ENCODE measurements at regions not wholly inside any gene's neighbourhood (a gene's known extent, or its start where the extent isn't known, plus 50 kb on each side); places are given as distances from the start of the nearest gene placed in this dataset.

GRCh38 chr6:165753506-165753905, 90.5 kb upstream of the PDE10A start:
- Histone ChIP-seq H3K4me3 (ENCODE audit: low read length in 2 of 2) (no peak overlapping the region), H3K27ac (ENCODE audit: low read length) (no peak overlapping the region), H3K9me3 (ENCODE audit: control insufficient read depth in 2 of 2, low read length in 2 of 2) (peaks cover 0 to 3% of the 10 kb centered on the region in 2 donors), H3K27me3 (ENCODE audit: control insufficient read depth in 1 of 2, insufficient read depth in 2 of 2, low read length in 2 of 2) (no peaks in the 10 kb centered on the region), H3K36me3 (ENCODE audit: control insufficient read depth in 2 of 2, insufficient read depth in 2 of 2, low read length in 2 of 2) (no peaks in the 10 kb centered on the region), H3K4me1 (ENCODE audit: control insufficient read depth, insufficient read depth, low read length) (peaks cover 2% of the 10 kb centered on the region), H3K9ac (ENCODE audit: low read length in 2 of 2) (no peak overlapping the region)

GRCh38 chr6:165752451-165752850, 89.4 kb upstream of the PDE10A start:
- H3K9ac ChIP-seq (ENCODE audit: low read length in 2 of 2), result no peak overlapping the region
- H3K27ac ChIP-seq (ENCODE audit: low read length), result no peak overlapping the region
- no peak overlapping the region for H3K4me3 ChIP-seq (ENCODE audit: low read length in 2 of 2)
- H3K9me3 ChIP-seq (ENCODE audit: control insufficient read depth in 2 of 2, low read length in 2 of 2), result peaks cover 0 to 3% of the 10 kb centered on the region in 2 donors
- no peaks in the 10 kb centered on the region for H3K36me3 ChIP-seq (ENCODE audit: control insufficient read depth in 2 of 2, insufficient read depth in 2 of 2, low read length in 2 of 2)
- peaks cover 6% of the 10 kb centered on the region for H3K4me1 ChIP-seq (ENCODE audit: control insufficient read depth, insufficient read depth, low read length)
- H3K27me3 ChIP-seq (ENCODE audit: control insufficient read depth in 1 of 2, insufficient read depth in 2 of 2, low read length in 2 of 2), result no peaks in the 10 kb centered on the region

- Histone ChIP-seq H3K4me1 (ENCODE audit: control insufficient read depth, insufficient read depth, low read length) (peaks cover 6% of the 10 kb centered on the region), H3K9me3 (ENCODE audit: control insufficient read depth in 2 of 2, low read length in 2 of 2) (peaks cover 0 to 3% of the 10 kb centered on the region in 2 donors), H3K9ac (ENCODE audit: low read length in 2 of 2) (no peak overlapping the region), H3K4me3 (ENCODE audit: low read length in 2 of 2) (no peak overlapping the region), H3K27me3 (ENCODE audit: control insufficient read depth in 1 of 2, insufficient read depth in 2 of 2, low read length in 2 of 2) (peaks cover under 1% of the 10 kb centered on the region in 2 donors), H3K36me3 (ENCODE audit: control insufficient read depth in 2 of 2, insufficient read depth in 2 of 2, low read length in 2 of 2) (no peaks in the 10 kb centered on the region), H3K27ac (ENCODE audit: low read length) (no peak overlapping the region)
These were observed 88.4 kb upstream of the PDE10A start for GRCh38 chr6:165751486-165751885.

- Histone ChIP-seq H3K27me3 (ENCODE audit: control insufficient read depth in 1 of 2, insufficient read depth in 2 of 2, low read length in 2 of 2) (peaks cover 2 to 6% of the 10 kb centered on the region in 2 donors), H3K27ac (ENCODE audit: low read length) (no peak overlapping the region), H3K9ac (ENCODE audit: low read length in 2 of 2) (no peak overlapping the region), H3K36me3 (ENCODE audit: control insufficient read depth in 2 of 2, insufficient read depth in 2 of 2, low read length in 2 of 2) (no peaks in the 10 kb centered on the region), H3K4me3 (ENCODE audit: low read length in 2 of 2) (no peak overlapping the region), H3K9me3 (ENCODE audit: control insufficient read depth in 2 of 2, low read length in 2 of 2) (peaks cover 0 to 3% of the 10 kb centered on the region in 2 donors), H3K4me1 (ENCODE audit: control insufficient read depth, insufficient read depth, low read length) (peaks cover 8% of the 10 kb centered on the region)
These were observed 86.1 kb upstream of the PDE10A start for GRCh38 chr6:165749163-165749562.

GRCh38 chr6:165748390-165748789, 85.3 kb upstream of the PDE10A start:
- Histone ChIP-seq H3K9ac (ENCODE audit: low read length in 2 of 2) (no peak overlapping the region), H3K27ac (ENCODE audit: low read length) (no peak overlapping the region)

GRCh38 chr6:165747963-165748362, 84.9 kb upstream of the PDE10A start:
- Histone ChIP-seq H3K27me3 (ENCODE audit: control insufficient read depth in 1 of 2, insufficient read depth in 2 of 2, low read length in 2 of 2) (peaks cover 2 to 10% of the 10 kb centered on the region in 2 donors), H3K4me3 (ENCODE audit: low read length in 2 of 2) (no peak overlapping the region), H3K9me3 (ENCODE audit: control insufficient read depth in 2 of 2, low read length in 2 of 2) (peaks cover 0 to 3% of the 10 kb centered on the region in 2 donors), H3K36me3 (ENCODE audit: control insufficient read depth in 2 of 2, insufficient read depth in 2 of 2, low read length in 2 of 2) (no peaks in the 10 kb centered on the region), H3K27ac (ENCODE audit: low read length) (no peak overlapping the region), H3K4me1 (ENCODE audit: control insufficient read depth, insufficient read depth, low read length) (peaks cover 8% of the 10 kb centered on the region), H3K9ac (ENCODE audit: low read length in 2 of 2) (no peak overlapping the region)

More at GRCh38 chr6:165748390-165748789, 85.3 kb upstream of the PDE10A start:
- Histone ChIP-seq H3K4me3 (ENCODE audit: low read length in 2 of 2) (no peak overlapping the region), H3K9me3 (ENCODE audit: control insufficient read depth in 2 of 2, low read length in 2 of 2) (peaks cover 0 to 3% of the 10 kb centered on the region in 2 donors), H3K36me3 (ENCODE audit: control insufficient read depth in 2 of 2, insufficient read depth in 2 of 2, low read length in 2 of 2) (no peaks in the 10 kb centered on the region), H3K27me3 (ENCODE audit: control insufficient read depth in 1 of 2, insufficient read depth in 2 of 2, low read length in 2 of 2) (peaks cover 2 to 10% of the 10 kb centered on the region in 2 donors), H3K4me1 (ENCODE audit: control insufficient read depth, insufficient read depth, low read length) (peaks cover 8% of the 10 kb centered on the region)

GRCh38 chr6:165746331-165746730, 83.3 kb upstream of the PDE10A start:
- Histone ChIP-seq H3K4me1 (ENCODE audit: control insufficient read depth, insufficient read depth, low read length) (peaks cover 8% of the 10 kb centered on the region), H3K36me3 (ENCODE audit: control insufficient read depth in 2 of 2, insufficient read depth in 2 of 2, low read length in 2 of 2) (no peaks in the 10 kb centered on the region), H3K27me3 (ENCODE audit: control insufficient read depth in 1 of 2, insufficient read depth in 2 of 2, low read length in 2 of 2) (peaks cover 2 to 10% of the 10 kb centered on the region in 2 donors), H3K9ac (ENCODE audit: low read length in 2 of 2) (no peak overlapping the region), H3K4me3 (ENCODE audit: low read length in 2 of 2) (no peak overlapping the region), H3K27ac (ENCODE audit: low read length) (no peak overlapping the region), H3K9me3 (ENCODE audit: control insufficient read depth in 2 of 2, low read length in 2 of 2) (peaks cover 0 to 3% of the 10 kb centered on the region in 2 donors)

- Histone ChIP-seq H3K27ac (ENCODE audit: low read length) (no peak overlapping the region), H3K36me3 (ENCODE audit: control insufficient read depth in 2 of 2, insufficient read depth in 2 of 2, low read length in 2 of 2) (no peaks in the 10 kb centered on the region)
These were observed 82.5 kb upstream of the PDE10A start for GRCh38 chr6:165745492-165745891.

GRCh38 chr6:165744555-165745228, 81.7 kb upstream of the PDE10A start:
- Histone ChIP-seq H3K27me3 (ENCODE audit: control insufficient read depth in 1 of 2, insufficient read depth in 2 of 2, low read length in 2 of 2) (peaks cover 2 to 10% of the 10 kb centered on the region in 2 donors), H3K36me3 (ENCODE audit: control insufficient read depth in 2 of 2, insufficient read depth in 2 of 2, low read length in 2 of 2) (no peaks in the 10 kb centered on the region), H3K4me3 (ENCODE audit: low read length in 2 of 2) (no peak overlapping the region), H3K4me1 (ENCODE audit: control insufficient read depth, insufficient read depth, low read length) (peaks cover 8% of the 10 kb centered on the region), H3K9me3 (ENCODE audit: control insufficient read depth in 2 of 2, low read length in 2 of 2) (peaks cover 0 to 3% of the 10 kb centered on the region in 2 donors), H3K27ac (ENCODE audit: low read length) (no peak overlapping the region), H3K9ac (ENCODE audit: low read length in 2 of 2) (no peak overlapping the region)

More at GRCh38 chr6:165745492-165745891, 82.5 kb upstream of the PDE10A start:
- Histone ChIP-seq H3K9me3 (ENCODE audit: control insufficient read depth in 2 of 2, low read length in 2 of 2) (peaks cover 0 to 3% of the 10 kb centered on the region in 2 donors), H3K4me3 (ENCODE audit: low read length in 2 of 2) (no peak overlapping the region), H3K27me3 (ENCODE audit: control insufficient read depth in 1 of 2, insufficient read depth in 2 of 2, low read length in 2 of 2) (peaks cover 2 to 10% of the 10 kb centered on the region in 2 donors), H3K9ac (ENCODE audit: low read length in 2 of 2) (no peak overlapping the region), H3K4me1 (ENCODE audit: control insufficient read depth, insufficient read depth, low read length) (peaks cover 8% of the 10 kb centered on the region)

GRCh38 chr6:165743366-165743898, 80.4 kb upstream of the PDE10A start:
- Histone ChIP-seq H3K27ac (ENCODE audit: low read length) (no peak overlapping the region), H3K9me3 (ENCODE audit: control insufficient read depth in 2 of 2, low read length in 2 of 2) (no peaks in the 10 kb centered on the region), H3K4me3 (ENCODE audit: low read length in 2 of 2) (no peak overlapping the region)

GRCh38 chr6:165742047-165742446, 79.0 kb upstream of the PDE10A start:
- Histone ChIP-seq H3K36me3 (ENCODE audit: control insufficient read depth in 2 of 2, insufficient read depth in 2 of 2, low read length in 2 of 2) (no peaks in the 10 kb centered on the region), H3K9ac (ENCODE audit: low read length in 2 of 2) (no peak overlapping the region), H3K4me3 (ENCODE audit: low read length in 2 of 2) (no peak overlapping the region), H3K27me3 (ENCODE audit: control insufficient read depth in 1 of 2, insufficient read depth in 2 of 2, low read length in 2 of 2) (peaks cover 2 to 10% of the 10 kb centered on the region in 2 donors), H3K4me1 (ENCODE audit: control insufficient read depth, insufficient read depth, low read length) (peaks cover 2% of the 10 kb centered on the region), H3K9me3 (ENCODE audit: control insufficient read depth in 2 of 2, low read length in 2 of 2) (no peaks in the 10 kb centered on the region), H3K27ac (ENCODE audit: low read length) (no peak overlapping the region)

More at GRCh38 chr6:165743366-165743898, 80.4 kb upstream of the PDE10A start:
- Histone ChIP-seq H3K4me1 (ENCODE audit: control insufficient read depth, insufficient read depth, low read length) (peaks cover 6% of the 10 kb centered on the region), H3K36me3 (ENCODE audit: control insufficient read depth in 2 of 2, insufficient read depth in 2 of 2, low read length in 2 of 2) (no peaks in the 10 kb centered on the region), H3K9ac (ENCODE audit: low read length in 2 of 2) (no peak overlapping the region), H3K27me3 (ENCODE audit: control insufficient read depth in 1 of 2, insufficient read depth in 2 of 2, low read length in 2 of 2) (peaks cover 2 to 10% of the 10 kb centered on the region in 2 donors)

Data from stomach smooth muscle (tissue), 2 donors.